ENCODE measurements at regions not wholly inside any gene's neighbourhood (a gene's known extent, or its start where the extent isn't known, plus 50 kb on each side); places are given as distances from the start of the nearest gene placed in this dataset.

DNA sequence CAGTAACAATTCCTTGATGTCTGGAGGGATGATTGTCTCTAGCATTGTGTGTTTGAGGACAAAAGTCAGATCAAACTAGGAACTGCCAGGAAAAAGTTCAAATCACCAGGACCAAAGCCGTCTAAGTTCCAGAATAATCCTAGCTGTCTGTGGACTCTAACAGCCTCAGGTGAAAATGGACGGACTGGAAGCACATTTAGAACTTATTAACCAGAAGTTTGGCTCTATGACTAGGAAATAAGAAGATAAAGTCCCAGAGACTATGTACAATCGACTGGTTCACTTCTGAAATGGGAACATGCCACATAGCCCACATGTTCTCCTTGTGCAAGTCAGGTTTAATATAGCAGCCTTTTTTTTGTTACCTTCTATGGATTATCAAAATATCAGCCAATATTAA is 50.6 kb upstream of the SGO1 start:
- TF ChIP-seq POLR2A (IDR thresholded peaks at IDR 0.05) = no peak
- TF ChIP-seq, protein P1, sequence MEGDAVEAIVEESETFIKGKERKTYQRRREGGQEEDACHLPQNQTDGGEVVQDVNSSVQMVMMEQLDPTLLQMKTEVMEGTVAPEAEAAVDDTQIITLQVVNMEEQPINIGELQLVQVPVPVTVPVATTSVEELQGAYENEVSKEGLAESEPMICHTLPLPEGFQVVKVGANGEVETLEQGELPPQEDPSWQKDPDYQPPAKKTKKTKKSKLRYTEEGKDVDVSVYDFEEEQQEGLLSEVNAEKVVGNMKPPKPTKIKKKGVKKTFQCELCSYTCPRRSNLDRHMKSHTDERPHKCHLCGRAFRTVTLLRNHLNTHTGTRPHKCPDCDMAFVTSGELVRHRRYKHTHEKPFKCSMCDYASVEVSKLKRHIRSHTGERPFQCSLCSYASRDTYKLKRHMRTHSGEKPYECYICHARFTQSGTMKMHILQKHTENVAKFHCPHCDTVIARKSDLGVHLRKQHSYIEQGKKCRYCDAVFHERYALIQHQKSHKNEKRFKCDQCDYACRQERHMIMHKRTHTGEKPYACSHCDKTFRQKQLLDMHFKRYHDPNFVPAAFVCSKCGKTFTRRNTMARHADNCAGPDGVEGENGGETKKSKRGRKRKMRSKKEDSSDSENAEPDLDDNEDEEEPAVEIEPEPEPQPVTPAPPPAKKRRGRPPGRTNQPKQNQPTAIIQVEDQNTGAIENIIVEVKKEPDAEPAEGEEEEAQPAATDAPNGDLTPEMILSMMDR (IDR thresholded peaks at IDR 0.05) = no peak
- TF ChIP-seq POLR2AphosphoS5 (IDR thresholded peaks at IDR 0.05) = peak in 1 of 3 donors; percentile 51
